ENCODE measurements at regions not wholly inside any gene's neighbourhood (a gene's known extent, or its start where the extent isn't known, plus 50 kb on each side); places are given as distances from the start of the nearest gene placed in this dataset.

DNA sequence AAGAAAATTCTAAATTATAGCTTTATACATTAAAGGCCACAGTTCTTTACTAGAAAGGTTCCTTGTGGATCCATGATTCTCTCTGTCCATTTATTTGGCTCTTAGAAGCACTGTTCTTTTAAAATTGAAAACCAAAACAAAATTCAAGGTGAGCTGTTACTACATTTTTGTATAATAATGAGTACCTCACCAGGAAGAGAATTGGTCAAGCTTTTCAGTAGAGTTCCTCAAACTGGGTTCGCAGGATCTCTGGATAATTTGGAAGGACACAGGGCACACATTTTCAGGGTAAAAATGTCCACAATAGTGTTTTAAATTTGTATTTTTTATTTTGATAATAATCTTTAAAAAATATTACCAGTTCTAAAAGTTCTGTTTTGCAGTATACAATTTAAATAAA, 93.0 kb downstream of the PPP1R3A start:
- DNase-seq (ENCODE audit: low spot score), result no peak

DNA sequence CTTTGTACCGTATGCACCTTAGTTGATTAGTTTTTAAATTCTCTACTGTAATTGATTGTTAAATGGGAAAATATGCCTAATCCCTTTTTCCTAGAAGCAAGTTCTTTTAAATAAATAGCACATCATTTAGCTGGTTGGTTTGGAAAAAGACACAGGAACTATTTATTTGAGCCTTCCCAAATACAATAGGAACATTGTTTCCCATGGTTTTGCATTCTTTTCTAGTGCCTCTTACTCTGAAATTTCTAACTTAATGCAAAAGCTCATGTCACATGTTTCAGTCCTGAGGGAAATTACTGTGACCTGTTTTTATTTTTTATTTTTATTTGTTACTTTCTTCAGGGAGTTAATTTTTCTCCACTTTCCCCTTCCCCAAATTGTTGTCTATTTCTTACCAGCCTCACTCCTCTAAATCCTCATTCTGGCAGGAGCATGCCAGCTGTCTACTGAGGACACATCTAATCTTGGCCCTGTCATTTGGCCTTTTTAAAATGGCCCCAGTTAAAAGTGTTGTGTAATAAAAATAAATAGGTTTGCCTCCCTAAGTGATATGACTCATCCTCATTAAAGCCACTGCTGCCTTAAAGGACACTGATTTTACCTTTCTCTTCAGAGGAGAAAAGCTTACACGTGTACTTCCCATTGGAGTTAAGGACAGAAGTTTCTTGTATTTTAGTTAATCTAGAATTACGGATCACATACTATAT, 94.5 kb downstream of the PPP1R3A start:
- DNase-seq (ENCODE audit: low spot score), result peak; percentile 23

DNA sequence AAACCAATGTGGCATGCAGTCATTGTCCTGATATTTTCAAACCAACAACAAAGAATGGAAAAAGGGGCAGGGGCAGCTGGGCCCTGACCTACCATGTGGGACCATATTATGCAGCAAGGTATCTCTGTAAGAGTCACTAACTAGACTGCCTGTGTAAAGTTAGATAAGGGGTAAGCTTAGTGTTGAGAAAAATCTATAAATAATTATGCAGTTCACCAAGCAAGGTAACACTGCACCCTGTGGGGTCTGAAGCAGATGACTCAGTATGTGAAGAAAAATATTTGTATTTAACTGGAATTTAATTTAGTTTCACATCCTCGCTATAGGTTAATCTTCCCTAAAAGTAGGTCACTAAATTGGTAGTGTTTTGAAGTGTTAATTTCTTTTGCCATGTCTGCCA, 99.3 kb downstream of the PPP1R3A start:
- no peak for DNase-seq (ENCODE audit: low spot score)

DNA sequence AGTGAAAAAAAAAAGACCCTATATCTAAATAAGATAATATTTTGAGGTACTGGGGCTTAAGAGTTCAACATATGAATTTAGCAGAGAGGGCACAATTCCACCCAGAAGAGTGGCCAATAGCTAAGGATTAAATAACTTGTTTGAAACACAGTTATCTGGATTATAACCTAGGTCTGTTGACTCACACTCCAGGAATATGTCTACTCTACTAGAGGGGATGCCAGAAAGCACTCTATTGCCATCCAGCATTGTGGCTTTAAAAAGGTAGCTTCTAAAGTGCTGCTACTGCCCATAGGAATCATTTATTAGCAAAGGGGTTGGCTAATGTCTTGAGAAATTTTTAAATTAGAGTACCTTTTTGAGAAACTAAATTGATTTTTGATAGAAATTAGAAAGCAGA, 102.2 kb downstream of the PPP1R3A start:
- DNase-seq (ENCODE audit: low spot score), result no peak

DNA sequence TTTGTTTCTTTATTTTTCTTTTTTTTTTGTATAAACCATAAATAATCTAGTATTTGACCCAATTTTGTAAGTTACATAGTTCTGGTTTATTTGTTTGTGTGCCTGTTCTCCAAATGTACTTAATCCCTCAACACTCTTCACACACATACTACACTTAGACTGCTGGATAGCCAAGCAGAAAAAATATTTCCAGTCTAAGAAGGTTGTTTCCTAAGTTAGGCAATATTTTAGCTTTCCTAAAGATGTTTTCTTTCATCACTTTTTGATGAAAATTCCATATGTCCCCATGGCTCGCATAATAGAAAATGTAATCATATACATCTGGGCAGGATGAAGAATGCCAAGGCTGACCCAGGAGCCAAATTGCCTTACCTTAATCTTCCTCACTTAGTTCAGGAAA, 105.3 kb downstream of the PPP1R3A start:
- DNase-seq (ENCODE audit: low spot score), result no peak

DNA sequence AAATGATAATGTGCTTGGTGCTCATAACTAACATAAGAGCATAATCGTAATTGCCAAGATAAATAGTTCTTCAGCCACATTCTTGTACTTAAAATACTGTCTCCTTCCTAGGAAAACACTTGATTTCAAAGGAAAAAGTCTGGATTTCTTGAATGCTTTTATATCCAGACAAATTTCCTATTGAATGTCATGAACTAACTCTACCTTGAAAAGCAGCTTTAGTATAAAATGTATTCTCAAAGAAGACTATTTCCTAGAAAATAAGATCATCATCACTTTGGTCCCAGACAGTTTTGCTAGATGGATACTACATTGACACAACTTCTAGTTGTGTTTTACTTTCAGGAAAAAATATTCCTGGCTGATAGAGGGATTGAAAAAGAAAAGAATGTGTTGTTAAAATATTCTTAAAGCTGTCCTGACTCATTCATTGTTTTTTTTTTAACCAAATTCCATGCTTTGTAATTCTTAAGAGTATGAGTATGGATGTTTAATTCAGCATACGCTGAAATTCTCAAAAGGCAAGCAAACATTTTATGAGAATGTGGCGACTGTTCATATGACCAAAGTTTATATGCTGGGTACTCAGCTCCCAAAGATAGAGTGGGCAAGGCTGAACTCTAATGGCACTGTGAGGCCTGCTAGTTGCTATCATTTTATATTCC, 106.1 kb downstream of the PPP1R3A start:
- no peak for DNase-seq (ENCODE audit: low spot score)

DNA sequence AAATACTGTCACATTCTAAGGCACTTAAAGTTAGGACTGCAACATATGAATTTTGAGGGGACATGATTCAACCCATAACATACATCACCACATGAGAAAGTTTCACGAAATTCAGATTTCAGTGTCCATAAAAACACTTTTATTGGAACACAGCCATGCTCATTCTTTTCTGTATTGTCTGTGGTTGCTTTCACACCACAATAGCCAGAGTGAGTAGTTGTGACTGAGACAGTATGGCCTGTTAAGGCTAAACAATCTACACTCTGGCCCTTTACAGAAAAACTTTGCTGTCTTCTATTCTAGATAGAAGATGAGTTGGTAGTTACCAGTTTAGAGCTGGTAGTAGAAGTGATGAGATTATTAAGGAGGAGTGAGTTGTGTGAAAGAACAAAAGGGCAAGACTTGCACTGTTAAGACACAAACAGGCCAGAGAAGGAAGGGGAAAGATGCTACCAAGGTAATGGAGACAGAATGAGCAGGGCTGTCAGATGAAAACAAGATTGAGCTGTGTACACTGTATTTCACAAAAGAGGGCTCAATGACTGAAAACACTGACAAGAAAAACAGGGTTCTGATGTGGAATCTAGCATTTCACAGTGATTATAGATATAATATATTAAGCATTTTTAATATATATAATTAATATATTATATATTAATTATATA, 108.6 kb downstream of the PPP1R3A start:
- DNase-seq (ENCODE audit: low spot score), result no peak

DNA sequence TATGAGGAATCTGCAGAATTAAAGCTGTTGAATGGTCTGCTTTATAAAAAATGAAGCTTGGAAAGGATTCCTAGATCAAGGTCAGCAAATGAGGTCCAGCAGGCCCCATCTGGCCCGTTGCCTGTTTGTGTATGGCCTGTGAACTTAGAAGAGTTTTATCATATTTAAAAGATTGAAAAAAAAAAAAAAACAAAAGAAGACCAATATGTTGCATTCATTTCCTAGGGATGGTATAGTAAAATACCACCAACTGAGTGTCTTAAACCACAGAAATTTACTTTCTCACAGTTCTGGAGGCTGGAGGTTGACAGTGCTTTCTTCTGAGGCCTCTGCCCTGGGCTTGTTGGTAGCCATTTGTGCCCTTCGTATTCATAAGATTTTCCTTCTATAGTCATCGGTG, 109.2 kb downstream of the PPP1R3A start:
- DNase-seq (ENCODE audit: low spot score), result no peak

DNA sequence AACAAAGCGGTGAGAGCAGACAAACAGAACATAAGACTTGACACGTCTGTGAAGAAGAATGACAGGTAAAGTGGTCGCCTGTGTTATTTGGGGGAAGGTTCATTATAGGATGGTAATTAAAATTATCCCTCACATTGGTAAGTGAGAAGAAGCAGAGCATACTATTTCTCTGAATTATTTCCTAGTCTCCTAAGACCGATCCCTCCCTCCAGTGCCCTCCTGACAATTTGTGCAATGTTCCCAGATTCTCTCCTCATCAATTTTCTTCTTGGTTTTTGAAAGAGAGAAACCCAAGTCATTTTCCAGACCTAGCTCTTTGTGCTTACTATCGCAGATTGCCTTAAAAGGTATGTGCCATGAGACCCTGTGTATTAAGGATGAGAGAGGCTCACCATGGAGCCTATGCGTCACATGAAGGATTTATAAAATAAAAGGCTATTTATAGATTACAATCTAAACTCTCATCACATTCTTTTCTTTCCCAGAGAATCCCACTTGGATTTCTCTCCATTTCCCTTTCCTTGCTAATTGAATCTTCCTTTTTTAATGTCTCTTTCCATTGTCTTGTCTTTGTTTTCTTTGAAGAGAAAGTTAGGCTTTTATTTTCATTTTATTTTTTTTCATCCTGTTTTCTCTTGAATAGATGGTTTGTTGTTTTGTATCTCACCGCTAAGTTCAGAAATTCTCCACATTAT, 112.0 kb downstream of the PPP1R3A start:
- no peak for DNase-seq (ENCODE audit: low spot score)

DNA sequence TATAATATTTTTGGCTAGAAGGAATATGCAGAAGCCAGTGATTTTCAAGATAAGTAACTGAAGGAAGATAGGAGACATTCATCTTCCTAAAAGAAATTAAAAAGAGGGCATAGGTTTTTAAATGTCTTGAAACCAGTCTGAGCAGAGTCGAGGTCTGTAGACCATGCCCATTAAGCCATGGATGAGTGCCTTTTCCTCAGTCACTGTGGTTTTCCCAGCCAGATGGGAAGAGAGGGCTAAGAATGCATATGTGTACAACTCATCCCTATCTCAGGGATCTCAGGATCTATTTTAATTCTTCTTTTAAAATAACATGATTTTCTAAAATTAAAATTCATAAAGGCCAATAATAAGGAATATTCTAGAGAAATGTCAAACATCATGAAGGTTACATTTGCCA, 112.8 kb downstream of the PPP1R3A start:
- no peak for DNase-seq (ENCODE audit: low spot score)

DNA sequence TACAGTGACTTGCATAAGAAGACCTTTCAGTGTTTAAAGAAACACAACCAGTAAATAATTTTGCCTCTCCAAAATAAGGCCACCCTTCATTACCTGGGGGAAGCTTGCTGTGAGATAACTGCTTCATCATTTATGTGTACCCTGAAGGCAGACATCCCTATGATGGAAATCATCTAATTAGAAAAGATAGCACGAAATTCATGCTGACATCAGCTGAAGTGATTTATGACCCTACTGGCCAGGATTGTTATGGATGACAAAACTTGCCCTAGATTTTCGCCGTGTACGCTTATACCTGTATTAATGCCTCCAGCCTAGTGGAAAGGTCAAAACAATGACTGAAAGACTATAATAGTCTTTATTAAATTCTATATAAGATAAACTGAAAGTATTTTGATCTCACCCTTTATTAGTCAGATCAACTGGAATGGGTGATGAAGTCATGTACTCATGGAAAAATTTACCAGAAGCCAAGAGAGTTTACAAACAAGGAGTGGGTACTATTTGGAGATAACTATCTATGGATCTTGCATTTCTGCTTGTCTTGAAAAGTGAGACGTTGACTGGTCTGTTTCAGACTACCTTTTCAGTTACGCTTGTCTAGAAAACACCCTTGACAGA, 114.2 kb downstream of the PPP1R3A start:
- DNase-seq (ENCODE audit: low spot score), result no peak

DNA sequence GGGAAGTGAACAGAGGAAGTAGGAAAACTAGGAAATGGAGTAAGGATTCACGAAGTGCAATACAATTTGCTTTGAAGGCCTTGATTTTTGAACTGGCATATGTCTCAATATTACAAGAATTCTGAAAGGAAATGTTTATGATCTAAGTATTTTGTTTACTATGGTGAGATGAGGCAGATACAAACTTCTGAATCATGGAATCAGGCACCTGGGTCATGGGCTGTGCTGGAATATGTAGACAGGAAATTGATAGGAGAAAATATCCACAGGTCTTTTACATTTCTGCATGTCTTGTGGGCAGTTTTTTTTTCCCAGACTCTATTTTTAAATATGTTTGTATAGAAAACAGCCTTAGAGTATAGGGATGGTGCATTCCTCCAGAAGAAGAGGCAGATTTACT, 117.1 kb downstream of the PPP1R3A start:
- DNase-seq (ENCODE audit: low spot score), result no peak

DNA sequence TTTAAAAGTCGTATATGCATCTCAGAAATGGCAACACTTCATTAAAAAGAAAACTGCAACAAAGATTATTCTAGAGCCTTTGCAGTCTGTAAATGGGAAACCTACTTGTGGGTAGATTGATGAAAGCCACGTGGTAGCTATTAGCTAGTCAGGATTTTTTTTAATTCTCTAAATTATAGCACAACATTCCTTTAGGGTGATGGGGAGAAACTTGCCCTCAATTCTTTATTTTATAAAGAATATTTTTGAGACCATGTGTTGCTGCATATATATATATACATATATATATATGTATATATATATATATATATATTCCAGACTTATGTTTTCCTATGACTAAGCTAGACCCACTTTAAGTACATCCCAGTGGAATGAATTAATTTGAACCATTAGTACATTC, 118.0 kb downstream of the PPP1R3A start:
- no peak for DNase-seq (ENCODE audit: low spot score)

DNA sequence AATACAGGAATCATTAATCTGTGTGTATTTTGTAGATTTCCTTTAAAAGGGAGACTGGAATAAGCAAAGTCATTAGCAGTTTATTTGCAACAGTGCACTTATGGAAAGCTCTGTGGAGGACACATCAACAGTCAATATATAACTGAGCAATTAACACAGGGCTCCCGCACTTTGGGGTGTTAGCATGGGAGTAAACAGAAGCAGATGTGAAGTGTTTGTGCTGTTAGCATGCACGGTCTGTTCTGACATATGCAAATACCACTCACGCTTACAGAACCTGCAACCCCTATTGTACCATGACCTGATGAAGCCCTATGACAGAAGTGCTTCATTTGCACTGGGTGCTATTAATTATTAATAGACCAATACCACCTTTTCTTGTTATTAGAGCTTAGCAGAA, 118.9 kb downstream of the PPP1R3A start:
- DNase-seq (ENCODE audit: low spot score), result no peak

DNA sequence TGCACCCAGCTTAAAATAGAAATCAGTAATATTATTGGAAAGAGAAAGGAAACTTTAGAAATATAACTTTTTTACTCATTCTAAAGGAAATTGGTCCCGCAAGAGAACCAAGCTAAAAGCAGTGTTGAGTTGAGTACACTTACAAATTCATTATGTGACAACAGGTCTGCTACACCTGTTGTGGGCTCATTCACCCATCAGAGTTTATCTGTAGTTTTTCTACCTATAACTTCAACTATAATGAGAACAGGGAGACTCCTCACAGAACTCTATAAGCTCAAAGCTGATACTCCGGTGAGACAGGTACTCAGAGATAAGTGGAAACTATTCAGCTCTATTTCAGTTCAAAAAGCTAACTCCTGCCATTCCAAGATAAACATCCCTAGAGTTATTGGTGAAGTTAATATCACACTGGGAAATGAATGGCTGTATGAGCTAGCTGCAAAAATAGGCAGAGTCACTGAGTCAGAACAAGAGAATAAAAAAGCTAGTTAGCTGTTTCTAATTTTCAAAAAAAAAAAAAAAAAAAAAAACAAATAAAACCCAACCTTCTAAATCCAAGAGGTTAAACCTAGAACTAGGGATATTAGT, 121.3 kb downstream of the PPP1R3A start:
- no peak for DNase-seq (ENCODE audit: low spot score)

DNA sequence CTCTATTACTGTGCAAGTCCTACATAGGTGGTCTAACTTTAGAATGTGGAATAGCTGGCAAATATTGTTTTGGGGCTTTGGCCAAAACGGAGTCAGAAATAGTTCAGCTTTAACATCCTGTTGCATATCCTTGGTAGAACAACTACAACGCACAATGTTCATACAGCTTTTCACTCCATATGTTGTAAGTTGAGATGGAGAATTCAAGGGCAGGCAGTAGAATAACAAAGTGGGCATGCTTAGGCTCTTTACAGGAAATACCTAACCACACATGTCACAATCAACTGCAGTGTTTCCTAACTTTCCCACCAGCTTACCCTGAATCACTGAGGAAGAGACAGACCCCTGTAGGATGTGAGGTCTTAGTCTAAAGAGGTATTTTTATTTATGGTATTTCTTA, 122.3 kb downstream of the PPP1R3A start:
- no peak for DNase-seq (ENCODE audit: low spot score)

DNA sequence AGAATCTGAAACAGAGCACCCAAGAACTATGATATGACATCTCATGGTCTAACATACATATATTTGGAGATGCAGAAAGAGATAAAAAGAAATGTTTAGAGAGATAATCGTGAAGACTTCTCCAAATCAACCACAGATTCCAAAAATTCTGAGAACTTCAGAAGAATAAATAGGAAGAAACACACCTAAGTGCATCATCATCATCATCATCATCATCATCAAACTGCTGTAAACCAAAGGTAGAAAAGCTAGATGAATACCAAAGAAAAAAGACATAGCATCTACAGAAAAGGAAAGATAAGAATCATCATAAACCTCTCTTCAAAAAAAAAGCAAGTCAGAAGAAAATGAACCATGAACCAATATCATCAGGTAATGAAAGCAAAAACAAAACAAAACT, 124.2 kb downstream of the PPP1R3A start:
- DNase-seq (ENCODE audit: low spot score), result no peak

DNA sequence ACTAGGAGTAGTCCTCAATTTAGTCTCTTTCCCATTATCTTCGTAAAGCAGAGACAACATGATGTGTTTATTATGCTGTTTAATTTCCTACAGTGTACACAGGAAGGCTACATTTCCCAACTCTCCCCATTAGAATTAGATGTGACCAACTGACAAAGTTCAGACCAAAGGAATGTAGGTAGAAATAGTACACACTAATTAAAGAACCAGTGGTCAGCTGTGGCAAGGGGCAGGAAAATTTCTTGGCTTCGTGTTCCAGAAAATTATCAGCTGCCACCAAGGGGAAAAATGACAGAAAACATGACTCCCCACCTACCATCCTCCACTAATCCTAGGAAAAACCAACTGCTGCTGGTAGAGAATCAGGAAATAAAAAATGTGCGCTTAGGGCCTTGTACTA, 125.6 kb downstream of the PPP1R3A start:
- DNase-seq (ENCODE audit: low spot score), result no peak

DNA sequence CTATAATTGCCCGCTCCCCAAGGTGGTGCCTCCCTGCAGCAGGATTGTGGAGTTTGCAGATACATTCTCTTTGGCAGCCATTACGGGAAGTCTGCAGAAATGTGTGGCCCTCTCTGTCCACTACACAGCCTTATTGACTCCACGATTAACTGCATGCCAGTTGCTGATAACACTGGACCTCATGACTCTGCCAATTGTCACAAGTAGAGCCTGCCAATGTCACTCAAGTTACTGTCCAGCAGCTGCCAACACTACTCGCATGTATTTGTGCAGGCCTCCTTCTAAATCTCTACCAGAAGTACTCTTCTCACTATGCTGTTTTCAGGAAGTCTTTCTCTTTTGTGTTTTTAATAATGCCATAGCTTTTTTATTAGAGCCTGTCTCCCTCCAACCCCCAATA, 128.8 kb downstream of the PPP1R3A start:
- DNase-seq (ENCODE audit: low spot score), result no peak

DNA sequence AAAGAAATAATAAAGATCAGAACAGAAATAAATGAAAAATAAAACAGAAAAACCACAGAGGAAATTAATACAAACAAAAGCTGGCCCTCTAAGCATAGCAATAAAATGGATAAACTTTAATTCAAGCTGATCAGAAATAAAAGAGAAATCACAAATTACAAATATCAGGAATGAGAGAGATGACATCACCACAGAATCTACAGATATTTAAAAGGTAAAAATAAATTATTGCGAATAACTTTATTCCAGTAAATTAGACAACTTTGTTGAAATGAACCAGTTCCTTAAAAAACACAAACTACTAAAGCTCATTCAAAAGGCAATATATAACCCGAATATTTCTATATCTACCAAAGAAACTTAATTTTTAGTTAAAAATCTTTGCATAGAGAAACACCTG, 131.7 kb downstream of the PPP1R3A start:
- no peak for DNase-seq (ENCODE audit: low spot score)

DNA sequence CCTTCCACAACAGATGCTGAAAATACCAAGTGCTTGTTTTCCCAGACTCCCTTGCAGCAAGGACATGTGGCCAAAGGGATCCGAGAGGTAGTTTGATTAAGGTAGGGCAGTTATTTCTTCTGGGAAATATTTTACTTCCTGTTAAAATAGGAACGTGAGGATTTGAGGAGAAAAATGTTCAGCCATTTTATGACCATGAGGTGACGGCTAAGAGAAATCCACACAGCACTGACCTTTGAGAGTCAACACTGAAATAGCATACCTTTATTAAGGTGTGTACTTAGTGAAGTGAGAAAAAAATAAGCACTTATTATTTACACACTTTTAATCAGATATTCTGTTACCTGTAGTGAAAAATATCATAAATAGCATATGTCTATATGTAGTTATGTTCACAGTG, 133.9 kb downstream of the PPP1R3A start:
- DNase-seq (ENCODE audit: low spot score), result no peak

DNA sequence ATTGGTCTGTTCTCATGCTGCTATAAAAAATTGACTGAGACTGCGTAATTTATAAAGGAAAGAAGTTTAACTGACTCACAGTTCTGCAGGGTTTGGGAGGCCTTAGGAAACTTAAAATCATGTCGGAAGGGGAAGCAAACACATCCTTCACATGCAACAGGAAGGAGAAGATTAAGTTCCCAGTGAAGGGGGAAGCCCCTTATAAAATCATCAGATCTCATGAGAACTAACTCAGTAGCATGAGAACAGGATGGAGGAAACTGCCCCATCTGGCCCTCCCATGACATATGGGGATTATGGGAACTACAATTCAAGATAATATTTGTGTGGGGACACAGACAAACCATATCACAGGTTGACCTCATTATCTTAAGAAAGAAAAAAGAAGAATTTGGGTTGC, 134.5 kb downstream of the PPP1R3A start:
- DNase-seq (ENCODE audit: low spot score), result no peak

Measured in LoVo (cell line).